KG1 (cell line): ENCODE measurements at regions not wholly inside any gene's neighbourhood (a gene's known extent, or its start where the extent isn't known, plus 50 kb on each side); places are given as distances from the start of the nearest gene placed in this dataset.
"Not testable (repeated sequence)": the region's sequence is repeated elsewhere in the genome, so short reads cannot be mapped to it uniquely, and the experiment has no call there.

ENCODE experiments used
- DNase-seq: peaks from one replicate; lab custom pipeline; 2025; lab: John Stamatoyannopoulos, UW

- no peak for DNase-seq
Observed at GRCh38 chr9:102506406-102506805, 488.7 kb upstream of the CYLC2 start.

GRCh38 chr9:102499468-102499867 lies 495.7 kb upstream of the CYLC2 start:
- DNase-seq: no peak

- no peak for DNase-seq
Observed at GRCh38 chr9:102497709-102498108, 497.4 kb upstream of the CYLC2 start.

- DNase-seq: not testable (repeated sequence)
Observed at GRCh38 chr9:102486976-102487375, 508.2 kb upstream of the CYLC2 start.

GRCh38 chr9:102483651-102484050 lies 511.5 kb upstream of the CYLC2 start:
- DNase-seq: no peak

GRCh38 chr9:102482776-102483175 lies 512.4 kb upstream of the CYLC2 start:
- no peak for DNase-seq

GRCh38 chr9:102479191-102479590 lies 515.9 kb upstream of the CYLC2 start:
- no peak for DNase-seq

- DNase-seq: no peak
Observed at GRCh38 chr9:102474357-102474756, 520.8 kb upstream of the CYLC2 start.

- DNase-seq: not testable (repeated sequence)
Observed at GRCh38 chr9:102469430-102469829, 525.7 kb upstream of the CYLC2 start.

GRCh38 chr9:102461156-102461819 lies 533.8 kb upstream of the CYLC2 start:
- DNase-seq: no peak

- DNase-seq: no peak
Observed at GRCh38 chr9:102459828-102460227, 535.3 kb upstream of the CYLC2 start.

GRCh38 chr9:102456562-102456961 lies 538.6 kb upstream of the CYLC2 start:
- no peak for DNase-seq

- no peak for DNase-seq
Observed at GRCh38 chr9:102445906-102446305, 549.2 kb upstream of the CYLC2 start.

GRCh38 chr9:102445181-102445747 lies 549.9 kb upstream of the CYLC2 start:
- DNase-seq: no peak

- no peak for DNase-seq
Observed at GRCh38 chr9:102439583-102439982, 555.5 kb upstream of the CYLC2 start.

- not testable (repeated sequence) for DNase-seq
Observed at GRCh38 chr9:102436599-102436998, 558.5 kb upstream of the CYLC2 start.

- DNase-seq: no peak
Observed at GRCh38 chr9:102435427-102435826, 559.7 kb upstream of the CYLC2 start.

GRCh38 chr9:102434545-102434944 lies 560.6 kb upstream of the CYLC2 start:
- DNase-seq: no peak

- DNase-seq: no peak
Observed at GRCh38 chr9:102428305-102428704, 566.8 kb upstream of the CYLC2 start.

- not testable (repeated sequence) for DNase-seq
Observed at GRCh38 chr9:102416251-102416650, 578.9 kb upstream of the CYLC2 start.

GRCh38 chr9:102405218-102405867 lies 589.8 kb upstream of the CYLC2 start:
- no peak for DNase-seq

GRCh38 chr9:102403514-102403913 lies 591.6 kb upstream of the CYLC2 start:
- DNase-seq: no peak

- no peak for DNase-seq
Observed at GRCh38 chr9:102398205-102398604, 596.9 kb upstream of the CYLC2 start.
